ENCODE measurements at regions not wholly inside any gene's neighbourhood (a gene's known extent, or its start where the extent isn't known, plus 50 kb on each side); places are given as distances from the start of the nearest gene placed in this dataset.
A peak's percentile ranks its signal among the peaks of the same experiment; 100 is the strongest.
"Not testable (repeated sequence)": the region's sequence is repeated elsewhere in the genome, so short reads cannot be mapped to it uniquely, and the experiment has no call there.

DNA sequence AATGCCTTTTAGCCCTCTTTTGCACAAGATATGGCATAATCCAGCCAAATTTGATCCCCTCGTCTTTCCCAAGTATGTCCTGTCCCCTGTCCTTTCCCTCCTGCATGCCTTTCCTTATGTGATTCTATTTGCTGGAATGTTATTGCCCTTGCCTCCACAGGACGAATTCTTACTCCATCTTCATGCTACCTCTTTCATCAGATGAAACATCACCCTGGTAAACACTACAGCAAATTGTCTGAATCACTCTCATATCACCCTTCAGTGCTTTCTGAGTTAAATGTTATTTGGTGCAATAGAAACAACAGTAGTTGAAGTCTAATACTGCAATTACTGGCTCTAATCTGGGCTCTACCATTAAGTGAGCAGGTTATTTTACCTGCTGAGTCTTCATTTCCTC is 52.2 kb upstream of the FAT1 start:
- DNase-seq = no peak

- no peak for DNase-seq
Measured at GRCh38 chr4:186778134-186778533, 54.5 kb upstream of the FAT1 start.

DNA sequence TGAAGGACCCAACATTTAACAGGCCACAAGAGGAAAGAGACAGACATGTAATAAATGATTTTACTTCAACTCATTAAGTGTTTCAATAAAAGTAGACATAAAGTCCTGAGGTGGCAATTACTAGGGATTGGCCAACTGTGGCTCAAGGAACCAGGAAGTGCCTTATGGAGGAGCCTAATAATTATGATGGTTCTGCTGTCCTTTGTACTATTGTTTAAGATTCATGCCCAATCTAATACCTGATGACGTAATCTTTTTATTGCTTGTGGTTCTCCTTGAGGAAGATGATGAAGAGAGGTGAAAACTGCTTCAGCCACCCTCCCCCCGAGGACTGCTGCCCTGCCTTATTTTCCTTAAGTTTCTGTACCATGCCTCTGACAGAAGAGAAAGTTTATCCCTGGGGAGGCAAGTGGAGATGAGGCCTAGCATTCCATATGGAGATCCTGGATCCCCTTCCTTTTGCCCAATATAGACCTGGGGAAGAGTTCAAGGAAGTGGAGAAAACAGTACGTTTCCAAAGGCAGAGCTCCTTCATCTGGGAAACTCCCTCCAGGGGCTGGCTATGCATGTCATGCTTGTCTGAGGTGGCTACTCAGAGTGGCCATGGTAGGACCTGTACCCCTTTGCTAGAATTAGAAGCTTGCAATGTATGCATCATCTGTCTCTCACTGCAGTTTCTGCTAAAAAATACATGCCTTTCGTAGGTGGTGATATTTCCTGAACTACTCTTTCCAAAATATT is 56.8 kb upstream of the FAT1 start:
- no peak for DNase-seq

DNA sequence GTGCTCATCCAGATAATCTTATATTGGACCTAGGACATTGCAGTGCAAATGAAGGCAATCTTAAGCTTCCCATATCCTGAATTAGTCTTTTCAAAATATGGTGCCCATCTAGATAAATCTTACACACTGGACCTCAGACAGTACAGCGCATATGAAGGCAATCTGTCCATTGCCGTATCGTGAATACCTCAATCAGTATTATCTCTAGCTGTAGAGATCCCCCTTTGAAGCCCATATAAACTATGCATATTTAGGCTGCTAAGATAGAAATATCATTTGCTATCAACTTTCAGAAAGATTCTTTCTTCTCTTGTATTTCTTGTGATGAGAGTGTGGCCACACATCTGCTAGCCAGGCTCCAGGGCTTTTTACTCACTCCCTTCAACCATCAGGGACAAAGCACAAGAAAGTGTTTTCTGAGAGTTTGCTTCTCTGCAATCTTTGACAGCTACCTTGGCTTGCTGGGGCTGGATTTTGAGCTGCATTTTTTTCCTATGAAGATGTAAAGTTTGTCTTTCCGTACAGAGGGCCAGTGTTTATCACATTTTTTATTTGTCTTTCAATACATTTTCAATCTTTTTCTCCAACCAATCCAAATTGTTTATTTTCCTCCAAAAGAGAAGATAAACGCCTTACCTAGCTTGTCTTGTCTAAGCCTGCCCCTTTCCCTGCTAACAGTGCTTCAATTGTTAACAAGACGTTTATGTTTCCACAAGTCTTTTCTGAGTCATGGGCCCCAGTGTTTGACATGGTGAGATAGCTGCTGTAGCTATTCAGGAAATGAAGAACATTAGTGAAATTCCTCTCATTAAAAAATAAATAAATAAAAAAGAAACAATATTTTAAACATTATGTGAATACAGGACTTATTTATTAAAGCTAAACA is 57.6 kb upstream of the FAT1 start:
- DNase-seq = no peak

GRCh38 chr4:186782302-186782701 is 58.6 kb upstream of the FAT1 start:
- no peak for DNase-seq

- DNase-seq = no peak
Measured at GRCh38 chr4:186787536-186787935, 63.9 kb upstream of the FAT1 start.

GRCh38 chr4:186789651-186790050 is 66.0 kb upstream of the FAT1 start:
- DNase-seq = no peak

GRCh38 chr4:186790630-186791029 is 67.0 kb upstream of the FAT1 start:
- DNase-seq = no peak

- no peak for DNase-seq
Measured at GRCh38 chr4:186792728-186793366, 69.2 kb upstream of the FAT1 start.

GRCh38 chr4:186798951-186799659 is 75.4 kb upstream of the FAT1 start:
- DNase-seq = no peak

GRCh38 chr4:186805020-186805820 is 81.6 kb upstream of the FAT1 start:
- no peak for DNase-seq

- not testable (repeated sequence) for DNase-seq
Measured at GRCh38 chr4:186805917-186806316, 82.3 kb upstream of the FAT1 start.

GRCh38 chr4:186806679-186807421 is 83.2 kb upstream of the FAT1 start:
- DNase-seq = no peak

DNA sequence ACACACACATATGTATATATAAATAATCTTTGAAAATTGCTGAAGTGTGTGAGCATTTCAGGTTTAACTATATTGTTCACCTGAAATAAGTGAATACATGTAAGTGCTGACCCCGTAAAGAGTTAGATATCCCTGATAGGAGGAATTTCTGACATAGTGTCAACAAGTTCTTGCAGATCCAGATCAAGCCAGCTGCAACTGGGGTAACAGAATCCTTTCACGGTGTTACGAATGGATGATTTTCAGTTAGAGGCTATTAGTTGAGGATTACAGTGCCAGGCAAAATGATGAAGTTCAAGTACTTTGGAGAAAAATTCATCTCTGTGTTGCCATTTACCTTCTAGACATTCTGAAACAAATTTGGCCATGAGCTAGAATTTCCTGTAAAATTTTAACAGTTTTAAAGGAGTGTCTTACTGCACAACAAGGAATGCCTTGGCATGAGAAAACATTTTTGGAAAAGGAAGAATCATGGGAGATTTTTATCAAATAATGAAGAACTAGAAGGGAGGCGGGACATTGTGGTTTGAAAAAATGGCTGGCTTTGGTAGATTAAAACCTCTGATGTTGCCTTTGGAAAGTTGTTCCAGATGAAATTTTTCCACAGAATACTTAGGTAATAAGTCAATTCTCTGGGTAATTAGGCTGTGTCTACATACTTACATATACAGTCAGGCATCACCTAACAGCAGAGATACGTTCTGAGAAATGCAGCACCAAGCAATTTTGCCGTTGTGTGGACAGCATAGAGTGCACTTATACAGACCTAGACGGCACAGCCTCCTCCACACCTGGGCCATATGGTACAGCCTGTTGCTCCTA is 84.4 kb upstream of the FAT1 start:
- DNase-seq = no peak

DNA sequence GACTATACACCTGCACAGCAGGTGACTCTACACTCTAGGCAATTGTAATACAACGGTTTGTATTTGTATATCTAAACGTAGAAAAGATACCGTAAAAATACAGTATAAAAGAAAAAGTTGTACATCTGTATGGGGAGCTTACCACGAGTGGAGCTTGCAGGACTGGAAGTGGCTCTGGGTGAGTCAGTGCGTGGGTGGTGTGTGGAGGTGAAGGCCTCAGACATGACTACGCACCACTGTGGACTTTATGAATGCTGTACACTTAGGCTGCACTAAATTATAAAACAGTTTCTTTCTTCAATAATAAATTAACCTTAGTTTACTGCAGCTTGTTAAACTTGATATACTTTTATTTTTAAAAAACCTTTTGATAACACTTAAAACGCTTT is 85.0 kb upstream of the FAT1 start:
- peak in 1 of 2 experiments; percentile 14 for DNase-seq

DNA sequence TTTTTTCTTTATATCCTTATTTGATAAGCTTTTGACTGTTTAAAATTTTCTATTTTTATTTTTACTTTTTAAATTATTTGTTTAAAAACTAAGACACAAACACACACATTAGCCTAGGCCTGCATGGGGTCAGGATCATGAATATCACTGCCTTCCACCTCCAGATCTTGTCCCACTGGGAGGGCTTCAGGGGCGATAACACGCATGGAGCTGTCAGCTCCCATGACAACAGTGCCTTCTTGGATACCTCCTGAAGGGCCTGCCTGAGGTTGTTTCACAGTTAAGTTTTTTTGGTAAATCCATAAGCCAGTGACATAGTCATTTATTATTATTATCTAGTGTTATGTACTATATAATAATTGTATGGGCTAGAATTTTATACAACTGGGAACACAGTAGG is 85.4 kb upstream of the FAT1 start:
- no peak for DNase-seq

DNA sequence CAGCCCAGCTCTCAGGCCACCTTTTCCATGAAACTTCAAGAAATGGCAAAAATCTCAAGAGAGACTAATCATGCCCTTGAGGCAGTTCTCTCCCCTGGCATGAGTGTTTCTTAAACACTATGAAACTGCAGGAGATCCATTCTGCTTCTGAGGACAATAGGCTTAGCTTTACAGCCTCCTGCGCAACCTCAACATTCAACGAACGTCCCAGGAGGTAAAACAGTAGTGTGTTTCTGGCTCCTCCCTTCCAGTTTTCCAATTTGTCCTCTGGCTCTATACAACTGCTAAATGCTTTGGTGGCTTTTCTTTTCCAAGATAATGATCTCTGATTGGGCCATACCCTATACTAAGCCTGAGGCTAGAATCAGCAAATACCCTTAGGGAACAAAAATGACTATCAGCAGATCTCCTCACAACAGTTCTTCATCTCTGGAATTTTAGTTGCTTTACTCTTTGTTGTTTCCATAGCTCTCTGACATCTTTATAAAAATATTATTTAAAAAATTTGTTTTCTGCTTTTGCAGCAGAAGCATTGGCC is 87.0 kb upstream of the FAT1 start:
- DNase-seq = no peak

- no peak for DNase-seq
Measured at GRCh38 chr4:186812592-186812991, 88.9 kb upstream of the FAT1 start.

GRCh38 chr4:186813377-186814068 is 89.9 kb upstream of the FAT1 start:
- DNase-seq = no peak
